HG03025 (cell line): ENCODE measurements at regions not wholly inside any gene's neighbourhood (a gene's known extent, or its start where the extent isn't known, plus 50 kb on each side); places are given as distances from the start of the nearest gene placed in this dataset.

ENCODE experiments used
- ATAC-seq: cut with Tn5 transposase; IDR thresholded peaks from one replicate; pipeline ENCODE4 v1.9.1; 2021; ENCODE audit warnings: mild to moderate bottlenecking, moderate library complexity; ENCODE audit not compliant: unreplicated experiment, low FRiP score

DNA sequence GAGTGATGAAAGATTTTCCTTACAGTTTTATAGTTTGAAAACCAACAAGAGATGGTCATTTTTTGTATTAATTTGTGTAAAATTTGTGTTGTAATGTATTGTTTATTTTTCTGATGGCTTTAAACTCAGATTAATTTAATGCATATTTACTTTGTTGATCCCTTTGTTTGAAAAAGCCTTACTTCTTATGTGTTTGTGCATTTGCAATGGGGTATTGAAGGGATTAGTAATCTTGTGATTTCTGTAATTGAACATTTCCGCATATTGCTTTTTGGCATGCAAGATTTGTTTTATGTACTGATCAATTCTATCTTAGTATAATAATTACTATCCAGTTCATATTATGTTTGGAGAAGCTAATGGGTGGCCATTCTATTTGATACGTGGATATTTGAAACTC, 98.4 kb upstream of the ROBO1 start:
- no peak for ATAC-seq

DNA sequence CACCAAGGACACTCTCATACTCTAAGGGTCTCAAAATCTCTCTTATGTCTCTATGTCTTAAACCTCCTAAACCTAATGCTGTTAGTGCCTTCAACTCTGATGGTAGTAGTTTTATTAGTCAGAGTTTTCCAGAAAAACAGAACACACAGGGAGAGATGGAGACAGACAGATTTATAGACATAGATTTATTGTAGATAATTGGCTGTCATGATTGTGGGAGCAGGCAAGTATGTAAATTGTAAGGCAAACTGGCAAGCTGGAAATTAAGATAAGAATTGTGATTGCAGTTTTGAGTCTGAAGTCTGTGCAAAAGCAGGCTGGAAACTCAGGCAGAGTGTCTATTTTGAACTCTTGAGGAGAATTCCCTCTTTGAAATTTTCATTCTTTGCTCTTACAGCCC, 96.3 kb upstream of the ROBO1 start:
- no peak for ATAC-seq

DNA sequence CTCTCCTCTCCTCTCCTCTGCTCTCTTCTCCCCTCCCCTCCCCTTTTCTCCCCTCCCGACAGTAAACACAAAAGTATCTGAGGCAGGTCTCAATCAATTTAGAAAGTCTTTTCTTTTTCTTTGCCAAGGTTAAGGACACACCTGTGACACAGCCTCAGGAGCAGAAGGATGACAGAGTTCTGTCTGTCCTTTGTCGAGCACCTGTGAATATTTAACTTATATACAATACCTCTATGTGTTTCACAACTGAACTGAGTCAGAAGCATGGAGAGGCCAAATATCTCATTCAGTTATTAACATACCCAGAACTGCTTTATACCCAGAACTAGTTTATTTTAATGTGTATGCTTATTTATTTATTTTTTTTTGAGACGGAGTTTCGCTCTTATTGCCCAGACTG, 81.1 kb upstream of the ROBO1 start:
- ATAC-seq: no peak

DNA sequence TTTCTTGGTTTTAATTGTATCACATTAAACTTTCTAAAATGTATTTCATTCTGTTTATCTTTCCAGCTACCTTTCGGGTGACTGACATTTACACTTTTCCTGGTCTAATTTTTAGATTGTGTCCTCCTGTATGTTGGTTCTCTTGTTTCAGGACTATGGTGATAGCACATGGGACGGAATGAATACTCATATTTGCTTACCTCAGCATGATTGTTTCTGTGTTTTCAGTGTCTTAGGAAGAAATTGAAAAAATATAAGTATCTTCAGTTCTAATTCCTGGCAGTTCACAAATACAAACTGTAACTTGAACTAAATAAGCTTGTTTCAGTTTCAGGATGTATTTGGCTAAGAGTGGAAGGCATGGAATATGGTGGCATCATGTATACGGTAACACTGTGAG, 80.1 kb upstream of the ROBO1 start:
- ATAC-seq: no peak

DNA sequence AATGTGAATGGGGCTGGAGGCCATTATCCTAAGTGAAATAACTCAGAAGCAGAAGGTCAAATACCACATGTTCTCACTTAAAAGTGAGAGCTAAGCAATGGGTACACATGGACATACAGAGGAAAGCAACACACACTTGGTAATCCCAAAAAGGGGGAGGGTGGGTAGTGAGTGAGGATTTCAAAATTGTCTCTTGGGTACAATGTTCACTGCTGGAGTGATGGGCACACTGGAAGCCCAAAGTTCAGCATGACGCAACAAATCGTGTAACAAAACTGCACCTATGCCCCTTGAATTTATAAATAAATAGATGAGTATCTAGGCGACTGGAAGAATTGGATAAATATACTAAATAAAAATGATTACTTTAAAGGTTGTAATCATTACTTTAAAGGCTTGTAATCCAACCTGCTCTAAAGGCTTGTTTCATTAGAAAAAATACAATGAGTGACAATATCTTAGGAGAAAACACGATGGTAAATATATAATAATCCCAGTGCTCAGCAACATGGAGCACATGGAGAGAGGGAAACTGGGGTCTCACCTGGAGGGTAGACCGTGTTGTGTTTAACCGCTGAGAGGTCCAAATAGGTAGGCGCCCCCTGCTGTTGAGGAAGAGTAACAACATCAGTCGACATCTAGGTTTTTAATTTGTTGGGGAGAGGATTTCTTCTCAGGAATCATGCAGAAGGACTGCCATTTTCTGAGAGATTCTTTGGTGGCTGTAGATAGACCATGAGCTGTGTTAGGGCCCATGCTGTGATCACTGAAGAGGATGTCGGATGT, 78.5 kb upstream of the ROBO1 start:
- no peak for ATAC-seq

DNA sequence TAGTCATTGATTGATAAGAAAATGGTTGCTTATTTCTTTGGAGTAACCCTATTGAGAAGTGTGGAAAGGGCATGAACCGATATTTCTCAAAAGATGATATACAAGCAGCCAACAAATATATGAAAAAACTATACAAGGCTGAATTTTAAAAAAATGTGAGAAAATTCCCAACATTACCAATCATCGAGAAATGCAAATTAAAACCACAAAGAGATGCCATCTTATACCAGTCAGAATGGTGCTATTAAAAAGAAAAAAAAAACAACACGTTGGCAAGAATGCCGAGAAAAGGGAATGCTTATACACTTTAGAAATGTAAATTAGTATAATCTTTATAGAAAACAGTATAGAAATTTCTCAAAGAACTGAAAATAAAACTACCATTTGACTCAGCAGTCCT, 77.7 kb upstream of the ROBO1 start:
- ATAC-seq: no peak

DNA sequence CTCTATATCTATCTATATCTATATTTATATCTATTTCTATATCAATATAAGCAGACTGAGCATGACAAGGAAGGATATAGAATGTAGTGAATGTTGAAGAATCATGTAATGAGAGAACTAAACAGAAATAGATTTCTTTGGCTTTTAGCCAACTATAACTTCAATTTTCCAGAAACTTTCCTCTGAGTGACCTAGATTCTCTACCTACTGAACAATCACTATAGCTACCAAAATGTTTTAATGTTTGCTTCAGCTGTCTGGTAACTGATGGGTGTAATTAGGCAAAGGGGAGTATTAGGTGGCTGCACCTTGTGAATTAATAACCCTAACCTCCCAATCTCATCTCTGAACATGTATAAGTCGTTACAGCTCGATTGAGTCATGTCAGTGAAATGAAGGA, 76.4 kb upstream of the ROBO1 start:
- no peak for ATAC-seq

DNA sequence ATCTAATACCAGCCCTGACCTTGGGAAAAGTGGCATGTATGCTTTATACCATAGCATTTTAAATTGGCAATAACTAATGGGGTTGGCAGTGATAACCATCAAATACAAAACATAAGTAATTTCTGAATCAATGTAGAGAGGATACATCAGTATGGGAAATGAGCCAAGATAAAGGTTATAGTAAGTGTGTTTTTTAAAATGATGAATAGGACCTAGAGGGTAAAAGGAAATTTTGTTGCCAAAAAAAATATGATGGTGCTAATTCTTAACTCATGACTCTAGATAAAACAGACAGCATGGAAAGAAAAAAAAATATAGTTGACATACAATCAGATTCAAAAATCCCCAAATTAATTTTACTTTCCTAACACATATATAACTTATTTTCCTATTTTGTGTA, 75.4 kb upstream of the ROBO1 start:
- no peak for ATAC-seq

DNA sequence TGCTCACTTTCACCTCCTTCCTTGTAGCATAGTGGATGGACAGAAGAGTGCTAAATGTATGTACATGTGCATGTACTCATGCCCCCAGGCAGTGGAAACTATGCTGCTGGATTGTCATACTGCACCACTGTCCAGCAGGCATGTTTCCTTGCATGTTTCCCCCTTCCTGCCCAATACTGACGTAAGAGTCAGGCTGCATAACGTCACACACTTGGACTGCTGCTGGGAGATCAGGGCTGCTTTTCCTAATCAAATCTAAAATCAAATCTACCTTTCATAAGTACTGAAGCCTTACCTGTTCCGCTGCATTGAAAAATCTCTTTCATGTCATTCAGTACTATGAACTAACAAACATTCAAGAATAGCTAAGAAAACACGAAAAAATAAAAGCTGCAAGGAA, 67.9 kb upstream of the ROBO1 start:
- ATAC-seq: no peak

DNA sequence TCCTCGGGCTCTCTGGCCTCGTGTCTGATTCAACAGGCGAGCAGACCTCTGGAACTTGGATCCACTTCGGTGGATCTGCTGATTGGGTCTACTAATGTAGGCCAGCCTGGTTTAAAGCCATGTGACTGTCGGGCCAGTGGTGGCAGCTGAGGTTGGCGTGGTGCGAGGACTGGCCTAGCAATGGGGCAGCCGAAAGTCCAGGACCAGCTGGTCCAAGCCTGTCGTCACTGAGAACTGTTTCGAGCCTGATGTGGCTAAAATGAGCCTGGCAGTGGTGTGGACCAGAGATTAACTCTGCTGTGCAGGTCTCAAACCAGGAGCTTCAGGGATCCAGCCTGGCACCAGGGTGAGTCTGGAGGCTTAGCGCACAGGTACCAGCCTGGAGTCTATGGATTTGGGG, 56.4 kb upstream of the ROBO1 start:
- no peak for ATAC-seq

DNA sequence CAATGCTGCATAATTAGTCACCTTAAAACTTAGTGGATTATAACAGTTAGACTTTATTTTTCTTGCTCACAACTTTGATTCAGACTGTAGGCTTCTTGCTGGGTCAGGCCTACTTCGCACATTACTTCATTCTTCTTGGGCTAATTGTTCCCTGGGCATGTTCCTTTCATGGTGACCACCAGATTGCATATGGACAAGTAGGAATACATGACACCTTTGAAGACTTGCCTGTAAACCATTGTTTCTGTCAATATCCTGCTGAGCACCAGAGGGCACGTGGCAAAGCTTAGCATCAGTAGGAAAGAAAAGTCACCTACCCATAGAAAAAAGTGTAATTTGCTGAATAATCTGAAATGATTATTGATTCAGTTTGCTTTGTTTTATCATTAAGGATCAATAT, 54.3 kb upstream of the ROBO1 start:
- ATAC-seq: no peak

DNA sequence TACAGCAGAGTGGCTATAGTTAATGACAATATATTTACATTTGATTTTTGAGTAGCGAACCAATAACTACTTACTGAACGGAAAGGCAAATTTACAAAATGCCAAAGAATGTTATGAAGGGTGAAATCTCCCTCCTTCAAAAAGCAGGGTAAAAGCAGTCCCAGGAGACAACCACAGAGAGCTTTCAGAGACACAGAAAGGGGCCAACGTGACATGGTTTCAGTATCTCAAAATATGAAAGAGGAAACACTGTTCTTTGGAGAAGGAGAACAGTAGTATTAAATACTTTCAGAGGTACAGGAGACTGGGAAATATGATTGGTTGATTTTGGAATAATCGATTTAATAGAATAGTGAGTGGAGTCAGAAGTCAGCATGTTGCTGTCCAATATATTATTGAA, 52.3 kb upstream of the ROBO1 start:
- no peak for ATAC-seq

DNA sequence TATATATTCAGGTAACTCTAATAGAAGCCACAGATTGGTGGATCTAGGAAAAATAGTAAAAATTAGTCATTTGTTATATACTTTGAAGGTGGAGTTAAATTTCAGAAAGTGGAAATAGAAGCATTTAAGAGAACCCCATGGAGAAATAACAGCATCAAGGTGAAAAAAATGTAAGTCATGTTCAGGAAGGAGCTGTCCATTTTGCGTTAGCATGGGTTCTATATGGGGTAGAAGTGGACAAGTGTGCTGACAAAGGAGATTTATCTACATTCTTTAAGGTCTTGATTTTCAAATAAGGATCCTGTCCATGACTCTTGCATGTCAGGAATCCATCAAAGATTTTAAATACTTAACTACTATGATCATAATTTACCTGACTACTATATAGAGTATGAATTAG, 50.2 kb upstream of the ROBO1 start:
- no peak for ATAC-seq
